NCI-H187 (cell line): ENCODE measurements at regions not wholly inside any gene's neighbourhood (a gene's known extent, or its start where the extent isn't known, plus 50 kb on each side); places are given as distances from the start of the nearest gene placed in this dataset.
"Not testable (repeated sequence)": the region's sequence is repeated elsewhere in the genome, so short reads cannot be mapped to it uniquely, and the experiment has no call there.

ENCODE experiments used
- DNase-seq, 2 experiments: peaks; one replicate each; lab custom pipeline; 2025; lab: John Stamatoyannopoulos, UW

GRCh38 chr12:131576734-131577133 is 134.2 kb upstream of the SFSWAP start:
- DNase-seq: not testable (repeated sequence)

GRCh38 chr12:131577766-131578165 is 133.1 kb upstream of the SFSWAP start:
- DNase-seq: no peak

- no peak for DNase-seq
These were observed 131.9 kb upstream of the SFSWAP start for GRCh38 chr12:131578828-131579470.

DNA sequence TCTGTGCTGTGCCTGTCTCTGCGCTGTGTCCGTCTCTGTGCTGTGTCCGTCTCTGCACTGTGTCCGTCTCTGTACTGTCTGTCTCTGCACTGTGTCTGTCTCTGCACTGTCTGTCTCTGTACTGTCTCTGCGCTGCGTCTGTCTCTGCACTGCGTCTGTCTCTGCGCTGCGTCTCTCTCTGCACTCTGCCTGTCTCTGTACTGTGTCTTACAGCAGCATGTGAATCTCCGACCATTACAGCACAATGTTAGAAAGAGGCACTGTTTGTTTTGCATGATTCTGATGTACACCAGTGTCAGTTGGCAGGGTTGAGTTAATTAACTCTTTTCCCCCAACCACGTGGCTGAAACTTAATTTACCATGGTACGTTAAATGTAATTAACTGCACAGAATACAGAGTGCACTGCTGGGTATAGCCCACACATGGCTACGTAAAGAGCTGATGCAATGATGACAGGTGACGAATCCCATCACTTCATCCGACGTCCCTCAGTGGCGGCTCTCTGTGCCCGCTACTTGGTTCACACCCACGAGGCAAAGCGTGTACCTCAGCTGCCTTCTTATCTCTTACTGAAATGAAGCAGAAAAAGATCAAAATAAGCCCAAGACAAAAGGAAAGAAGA is 127.7 kb upstream of the SFSWAP start:
- no peak for DNase-seq

DNA sequence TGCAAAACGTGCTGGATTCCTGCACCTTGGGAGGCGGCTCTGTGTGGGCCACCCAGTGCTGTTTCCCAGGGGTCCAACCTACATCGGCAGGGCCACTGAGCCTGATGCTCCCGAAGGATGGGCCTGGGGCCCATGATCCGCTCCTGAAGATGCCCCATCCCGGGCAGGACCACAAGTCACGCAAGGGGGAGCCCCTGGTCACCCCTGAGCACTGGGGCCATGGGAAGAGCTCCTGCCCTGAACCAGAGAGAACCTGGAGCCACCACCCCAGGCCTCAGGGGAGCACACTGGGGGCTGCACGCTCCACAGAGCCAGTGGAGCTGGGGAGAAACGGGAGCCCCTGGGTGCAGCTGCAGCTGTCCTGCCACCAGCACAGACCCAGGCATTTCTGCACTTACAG is 124.6 kb upstream of the SFSWAP start:
- no peak for DNase-seq

DNA sequence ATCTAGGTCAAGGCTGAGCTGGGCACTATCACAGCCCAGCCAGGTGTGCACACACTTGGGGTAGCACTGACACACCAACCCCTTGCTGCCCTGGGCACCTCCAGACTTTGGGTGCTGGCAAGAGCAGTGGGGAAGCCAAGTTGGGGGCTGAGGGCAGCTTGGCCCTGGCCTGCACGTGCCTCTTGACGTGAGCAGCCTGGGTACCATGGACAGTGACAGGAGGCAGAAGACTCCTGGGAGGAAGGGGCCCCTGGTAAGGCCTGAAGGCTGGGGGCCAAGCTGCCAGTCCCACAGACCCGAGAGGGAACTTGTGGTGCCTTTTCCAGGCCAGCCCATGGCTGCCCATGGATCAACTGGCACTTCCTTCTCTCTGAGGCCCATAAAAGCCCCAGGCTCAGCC is 124.1 kb upstream of the SFSWAP start:
- DNase-seq: no peak

DNA sequence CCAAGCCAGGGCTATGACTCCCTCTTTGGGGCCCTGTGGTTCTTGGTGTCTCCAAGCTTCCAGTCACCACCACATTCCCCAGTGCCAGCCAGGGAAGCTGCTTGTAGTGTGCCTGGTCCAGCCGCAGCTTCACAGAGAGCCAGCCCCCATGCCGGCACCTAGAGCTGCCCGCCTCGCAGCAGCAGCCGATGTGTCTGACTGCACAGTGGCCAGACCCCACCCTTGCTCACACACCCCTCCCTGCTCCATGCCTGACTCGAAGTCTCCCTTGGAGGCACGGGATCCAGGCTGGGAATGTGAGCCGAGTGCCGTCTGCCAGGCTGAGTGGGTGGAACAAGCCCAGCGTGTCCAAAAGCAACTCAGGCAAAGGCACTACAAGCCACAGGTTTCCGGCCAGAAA is 123.3 kb upstream of the SFSWAP start:
- no peak for DNase-seq

- no peak for DNase-seq
These were observed 121.5 kb upstream of the SFSWAP start for GRCh38 chr12:131589221-131589897.

DNA sequence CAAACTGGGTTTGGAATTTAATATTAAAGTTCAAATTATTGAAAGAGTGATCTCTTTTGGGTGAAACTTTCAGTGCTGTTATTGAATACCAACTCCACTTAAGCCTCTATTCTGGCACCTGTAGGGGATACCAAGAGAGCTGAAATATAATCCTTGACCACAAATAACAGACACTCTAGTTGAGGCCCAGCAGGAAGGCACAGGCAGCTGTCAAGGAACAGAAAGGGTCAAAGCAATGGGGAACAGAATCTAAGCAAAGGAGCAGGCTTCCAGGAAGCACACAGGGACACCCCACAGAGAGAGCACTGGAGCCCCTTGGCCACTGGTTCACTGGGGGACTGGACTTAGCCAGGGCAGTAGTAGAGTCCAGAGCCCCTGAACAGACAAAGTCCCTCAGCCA is 120.9 kb upstream of the SFSWAP start:
- DNase-seq: no peak

GRCh38 chr12:131591136-131591535 is 119.8 kb upstream of the SFSWAP start:
- no peak for DNase-seq

DNA sequence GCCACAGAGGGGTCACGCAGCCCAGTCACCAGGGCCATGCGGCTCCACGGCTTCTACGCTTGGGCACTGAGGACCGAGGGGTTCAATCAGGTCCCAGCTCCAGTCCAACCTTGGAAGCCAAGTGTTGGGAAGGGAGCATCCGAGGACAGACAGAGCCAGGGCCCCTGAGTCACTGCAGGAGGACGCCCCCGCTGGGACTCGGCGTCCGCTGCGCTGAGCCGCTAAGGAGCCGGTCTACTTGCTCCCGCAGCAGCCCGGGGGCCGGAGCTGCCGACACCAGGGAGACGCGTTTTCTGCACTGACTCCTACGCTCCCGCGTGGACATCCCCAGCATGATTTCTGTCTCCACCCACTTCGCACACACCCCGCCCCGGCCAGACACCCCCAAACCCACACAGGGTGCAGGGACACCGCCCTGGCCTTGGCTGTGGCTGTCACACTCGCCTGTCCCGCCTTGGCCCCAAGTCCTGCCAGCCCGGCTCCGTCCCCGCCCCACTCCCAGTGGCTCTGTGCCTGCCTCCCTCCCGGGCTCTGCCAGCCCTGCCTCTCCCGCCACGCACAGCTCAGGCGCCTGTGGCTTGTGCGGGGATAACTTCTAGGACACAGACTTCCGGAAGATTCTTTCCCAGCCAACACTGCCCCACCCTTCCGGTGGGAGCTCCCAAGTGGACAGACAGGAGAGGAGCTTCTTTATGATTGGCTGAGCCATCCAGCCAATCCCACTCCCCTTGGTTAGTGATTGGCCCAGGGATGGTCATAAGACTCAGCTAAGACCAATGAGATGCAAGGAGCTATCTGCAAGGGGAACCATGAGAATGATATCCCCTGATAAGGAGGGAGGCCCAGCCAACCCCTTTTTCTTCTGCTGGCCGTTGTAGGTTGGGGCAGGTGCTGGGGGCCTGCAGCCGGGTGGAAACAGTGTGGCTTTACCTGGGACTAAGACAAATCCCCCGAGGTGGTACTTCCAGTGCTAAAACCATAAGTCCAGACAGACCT is 118.9 kb upstream of the SFSWAP start:
- DNase-seq: no peak

GRCh38 chr12:131592972-131593371 is 117.9 kb upstream of the SFSWAP start:
- DNase-seq: no peak

- no peak for DNase-seq
These were observed 117.5 kb upstream of the SFSWAP start for GRCh38 chr12:131593406-131593805.

DNA sequence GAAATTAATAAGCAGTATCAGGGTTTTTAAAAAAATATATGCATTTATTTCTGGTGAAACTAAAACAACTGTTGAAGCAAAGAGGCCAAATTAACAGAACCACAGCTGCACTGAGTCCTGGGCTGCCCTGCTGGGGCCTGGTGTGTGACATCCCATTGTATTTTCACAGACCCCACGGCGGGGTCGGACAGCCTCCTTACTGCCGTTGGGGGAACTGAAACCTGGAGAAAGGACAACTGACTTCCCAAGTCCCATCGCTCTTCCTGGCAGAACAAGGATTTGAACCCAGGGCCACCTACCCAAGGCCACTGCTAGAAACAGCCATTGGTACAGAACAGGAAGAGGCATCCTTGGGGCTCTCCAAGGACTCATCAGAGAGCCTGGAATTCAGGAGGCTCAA is 114.8 kb upstream of the SFSWAP start:
- no peak for DNase-seq

DNA sequence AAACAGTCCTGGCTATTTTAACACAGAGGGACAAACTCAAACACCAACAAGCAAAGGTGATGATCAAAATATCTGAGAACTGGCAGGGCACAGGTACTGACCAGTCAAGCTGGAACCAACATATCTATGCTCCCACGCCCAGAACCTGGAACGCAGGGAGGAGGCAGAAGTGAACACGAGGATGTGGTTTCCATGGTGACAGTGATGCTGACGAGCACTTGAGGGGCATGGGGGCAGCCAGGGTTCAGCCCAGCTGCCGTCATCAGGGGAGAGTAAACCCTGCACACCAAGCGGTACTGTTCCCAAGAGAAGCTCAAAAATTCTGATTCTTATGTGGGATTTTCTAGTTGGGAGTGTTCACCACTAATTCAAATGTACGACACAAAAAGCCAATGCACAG is 113.6 kb upstream of the SFSWAP start:
- no peak for DNase-seq

- no peak for DNase-seq
These were observed 112.2 kb upstream of the SFSWAP start for GRCh38 chr12:131598717-131599116.

- DNase-seq: no peak
These were observed 111.4 kb upstream of the SFSWAP start for GRCh38 chr12:131599190-131600159.

DNA sequence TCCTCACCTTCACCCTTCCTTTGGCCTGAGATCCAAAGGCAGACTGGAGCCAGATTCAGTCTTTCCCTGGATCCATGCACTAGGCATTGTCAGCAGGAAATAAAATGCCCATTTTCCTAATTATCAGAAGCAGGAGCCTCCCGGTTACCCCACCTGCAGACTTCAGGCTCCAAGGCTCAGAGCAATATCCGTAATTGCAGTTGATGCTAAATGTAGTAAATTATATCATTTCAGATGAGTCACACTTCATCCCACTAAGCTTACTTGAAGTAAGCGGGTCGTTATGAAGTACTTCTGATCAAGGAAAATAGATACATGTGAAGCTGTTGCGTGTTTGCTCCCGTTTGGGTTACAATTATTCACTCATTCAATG is 110.7 kb upstream of the SFSWAP start:
- no peak for DNase-seq

DNA sequence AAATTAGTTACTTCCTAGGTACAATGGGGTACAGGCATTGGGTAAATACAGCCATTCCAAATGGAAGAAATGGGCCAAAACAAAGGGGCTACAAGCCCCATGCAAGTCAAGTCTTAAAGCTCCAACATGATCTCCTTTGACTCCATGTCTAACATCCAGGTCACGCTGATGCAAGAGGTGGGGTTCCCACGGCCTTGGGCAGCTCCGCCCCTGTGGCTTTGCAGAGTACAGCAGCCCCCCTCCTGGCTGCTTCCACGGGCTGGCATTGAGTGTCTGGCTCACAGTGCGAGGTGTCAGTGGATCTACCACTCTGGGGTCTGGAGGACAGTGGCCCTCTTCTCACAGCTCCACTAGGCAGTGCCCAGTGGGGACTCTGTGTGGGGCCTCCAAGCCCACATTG is 109.4 kb upstream of the SFSWAP start:
- DNase-seq: not testable (repeated sequence)

DNA sequence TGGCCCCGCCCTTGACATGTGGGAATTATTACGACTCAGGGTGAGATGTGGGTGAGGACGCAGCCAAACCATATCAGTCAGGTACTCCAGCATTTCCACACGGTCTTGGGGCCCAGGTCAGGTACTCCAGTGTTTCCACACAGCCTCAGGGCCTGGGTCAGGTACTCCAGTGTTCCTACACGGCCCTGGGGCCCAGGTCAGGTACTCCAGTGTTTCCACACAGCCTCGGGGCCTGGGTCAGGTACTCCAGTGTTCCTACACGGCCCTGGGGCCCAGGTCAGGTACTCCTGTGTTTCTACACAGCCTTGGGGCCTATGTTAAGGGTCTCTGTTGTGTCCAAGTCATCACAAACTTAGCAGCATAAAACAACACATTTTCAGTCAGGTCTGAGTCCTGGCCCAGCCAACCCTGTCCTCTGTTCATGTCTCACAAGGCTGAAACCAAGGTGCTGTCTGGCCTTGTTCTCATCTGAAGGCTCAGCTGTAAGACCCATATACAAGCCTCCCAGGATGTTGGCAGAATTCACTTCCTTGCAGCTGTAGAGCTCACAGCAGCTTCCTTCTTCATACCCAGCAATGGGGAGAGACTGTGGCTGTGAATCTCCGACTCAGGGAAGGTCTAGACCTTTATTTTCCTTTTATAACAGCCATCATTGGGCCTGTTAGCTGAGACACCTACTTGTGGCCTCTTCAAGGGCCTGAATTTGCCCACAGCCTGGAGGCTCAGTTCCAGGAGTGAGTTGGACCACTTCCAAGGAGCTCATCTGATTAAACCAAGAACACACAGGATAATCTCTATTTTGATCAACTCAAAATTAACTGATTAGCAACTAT is 107.6 kb upstream of the SFSWAP start:
- no peak for DNase-seq
